ENCODE measurements at regions not wholly inside any gene's neighbourhood (a gene's known extent, or its start where the extent isn't known, plus 50 kb on each side); places are given as distances from the start of the nearest gene placed in this dataset.

DNA sequence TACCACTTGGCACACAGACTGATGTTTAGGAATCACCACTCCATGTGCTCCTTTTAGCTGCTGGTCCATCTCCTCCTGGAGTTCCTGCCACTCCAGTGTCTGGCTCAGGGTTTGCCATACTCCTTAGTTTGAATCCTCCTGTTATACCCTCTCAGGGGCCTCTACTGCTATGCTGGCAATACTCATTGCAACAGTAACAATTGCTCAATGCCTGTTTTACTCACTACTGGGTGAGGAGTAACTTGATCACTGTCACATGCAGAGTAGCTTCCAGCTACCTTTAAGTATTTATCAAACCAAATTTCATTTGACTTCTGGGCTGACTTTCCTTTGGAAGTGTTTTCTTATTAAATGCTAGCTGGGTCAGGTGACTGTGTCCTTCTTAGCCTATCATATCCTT lies 107.2 kb upstream of the WLS start:
- DNase-seq = no peak
- H3K27ac Mint-ChIP-seq = no peak overlapping the region
- no peaks in the 10 kb centered on the region for H3K9me3 Mint-ChIP-seq
- Histone ChIP-seq H4K8ac (replicated peaks; ENCODE audit: insufficient read length, low read depth, low read length) (no peak overlapping the region), H3K56ac (ENCODE audit: insufficient read length, low read depth, low read length) (no peak overlapping the region), H2BK5ac (ENCODE audit: insufficient read length, low read length) (no peak overlapping the region), H3K27me3 (ENCODE audit: insufficient read depth, low read length) (no peaks in the 10 kb centered on the region), H3K4me2 (ENCODE audit: insufficient read depth, insufficient read length, low read length) (no peak overlapping the region), H2BK120ac (ENCODE audit: low read depth, low read length, poor library complexity, severe bottlenecking) (no peak overlapping the region), H2BK20ac (ENCODE audit: low read depth, low read length, poor library complexity, severe bottlenecking) (no peak overlapping the region), H4K20me1 (ENCODE audit: control insufficient read depth, insufficient read depth, insufficient read length) (no peaks in the 10 kb centered on the region), H3K79me1 (ENCODE audit: insufficient read depth, low read depth, low read length, poor library complexity, severe bottlenecking) (no peaks in the 10 kb centered on the region), H4K5ac (ENCODE audit: insufficient read length, low read depth, low read length) (no peak overlapping the region), H3T11ph (ENCODE audit: low read length) (no peak overlapping the region), H3K9ac (ENCODE audit: extremely low read depth, insufficient read length, low read length) (no peak overlapping the region), H3K4ac (ENCODE audit: low read depth, low read length) (no peak overlapping the region), H3K27ac (ENCODE audit: insufficient read length, low read depth, low read length) (no peak overlapping the region), H3K18ac (ENCODE audit: insufficient read length, low read depth, low read length) (no peak overlapping the region), H3K4me1 (ENCODE audit: insufficient read depth, low read length) (no peaks in the 10 kb centered on the region), H2AFZ (ENCODE audit: low read length) (no peak overlapping the region), H2BK15ac (ENCODE audit: low read depth, low read length) (no peak overlapping the region), H4K91ac (ENCODE audit: insufficient read length, low read depth, low read length) (no peak overlapping the region), H2AK5ac (ENCODE audit: insufficient read length, low read length) (no peak overlapping the region), H3K14ac (ENCODE audit: insufficient read depth, low read length) (no peak overlapping the region), H2BK12ac (ENCODE audit: insufficient read length, low read depth, low read length) (no peak overlapping the region), H3K79me2 (ENCODE audit: insufficient read depth, low read length) (no peaks in the 10 kb centered on the region), H3K9me3 (ENCODE audit: control insufficient read depth, low read depth, low read length) (no peaks in the 10 kb centered on the region), H3K23ac (ENCODE audit: insufficient read length, low read depth, low read length) (no peak overlapping the region), H3K23me2 (ENCODE audit: insufficient read length, low read depth, low read length, poor library complexity, severe bottlenecking) (no peaks in the 10 kb centered on the region)
- no peak overlapping the region for H3K4me3 Mint-ChIP-seq
- H3K36me3 Mint-ChIP-seq (ENCODE audit: insufficient read depth in 1 of 3, low read depth in 3 of 3) = no peaks in the 10 kb centered on the region
- H3K4me1 Mint-ChIP-seq = 0 out of 4 replicates have a peak, but pooled peaks cover 0 to 2% of the 10 kb centered on the region in 2 experiments
- TF ChIP-seq, protein P1, sequence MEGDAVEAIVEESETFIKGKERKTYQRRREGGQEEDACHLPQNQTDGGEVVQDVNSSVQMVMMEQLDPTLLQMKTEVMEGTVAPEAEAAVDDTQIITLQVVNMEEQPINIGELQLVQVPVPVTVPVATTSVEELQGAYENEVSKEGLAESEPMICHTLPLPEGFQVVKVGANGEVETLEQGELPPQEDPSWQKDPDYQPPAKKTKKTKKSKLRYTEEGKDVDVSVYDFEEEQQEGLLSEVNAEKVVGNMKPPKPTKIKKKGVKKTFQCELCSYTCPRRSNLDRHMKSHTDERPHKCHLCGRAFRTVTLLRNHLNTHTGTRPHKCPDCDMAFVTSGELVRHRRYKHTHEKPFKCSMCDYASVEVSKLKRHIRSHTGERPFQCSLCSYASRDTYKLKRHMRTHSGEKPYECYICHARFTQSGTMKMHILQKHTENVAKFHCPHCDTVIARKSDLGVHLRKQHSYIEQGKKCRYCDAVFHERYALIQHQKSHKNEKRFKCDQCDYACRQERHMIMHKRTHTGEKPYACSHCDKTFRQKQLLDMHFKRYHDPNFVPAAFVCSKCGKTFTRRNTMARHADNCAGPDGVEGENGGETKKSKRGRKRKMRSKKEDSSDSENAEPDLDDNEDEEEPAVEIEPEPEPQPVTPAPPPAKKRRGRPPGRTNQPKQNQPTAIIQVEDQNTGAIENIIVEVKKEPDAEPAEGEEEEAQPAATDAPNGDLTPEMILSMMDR (conservative IDR thresholded peaks at IDR 0.05) = no peak
- H3K27me3 Mint-ChIP-seq (ENCODE audit: low read depth) = peaks cover 21% of the 10 kb centered on the region
